GM21381 (cell line): ENCODE measurements at regions not wholly inside any gene's neighbourhood (a gene's known extent, or its start where the extent isn't known, plus 50 kb on each side); places are given as distances from the start of the nearest gene placed in this dataset.

Experiments
- ATAC-seq: cut with Tn5 transposase; IDR thresholded peaks from one replicate; pipeline ENCODE4 v1.9.1; 2021; ENCODE audit warnings: mild to moderate bottlenecking, moderate library complexity; ENCODE audit not compliant: unreplicated experiment

DNA sequence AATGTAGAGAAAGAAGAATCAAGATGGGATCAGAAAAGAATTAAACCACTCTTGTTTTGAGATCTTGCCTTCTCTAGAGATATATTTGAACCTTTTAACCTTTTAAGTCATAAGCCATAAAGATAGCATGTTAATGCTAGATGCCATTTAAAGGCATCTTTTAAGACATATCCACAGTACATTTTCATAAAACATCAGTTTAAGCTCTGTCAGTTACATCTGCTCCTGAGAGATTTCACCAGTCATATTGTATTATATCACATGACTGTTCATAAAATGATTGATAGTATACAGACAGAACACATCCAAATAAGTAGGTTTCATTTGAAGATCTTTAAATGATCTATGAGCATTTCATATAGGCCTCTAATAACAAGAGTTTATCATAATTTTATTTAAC, 1238.5 kb downstream of the SLC16A7 start:
- ATAC-seq, result no peak

DNA sequence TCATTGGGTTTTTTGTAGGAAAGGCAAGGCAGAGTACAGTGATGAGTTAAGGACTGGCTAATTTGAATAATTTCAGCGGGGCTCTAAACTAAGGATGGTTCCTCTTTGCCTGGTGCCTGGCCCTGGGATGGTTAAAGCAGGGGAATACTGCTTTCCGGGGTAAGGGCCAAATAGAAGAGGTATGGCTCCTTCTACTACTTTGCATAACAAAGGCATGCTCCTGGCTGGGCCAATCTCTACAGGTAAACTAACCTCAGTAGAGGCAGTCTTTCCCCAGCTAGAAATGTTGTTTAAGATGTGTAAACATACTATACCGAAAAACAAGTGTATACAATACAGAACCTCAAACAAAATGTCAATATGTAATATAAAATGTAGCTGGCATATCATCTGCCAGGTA, 1239.0 kb downstream of the SLC16A7 start:
- no peak for ATAC-seq

DNA sequence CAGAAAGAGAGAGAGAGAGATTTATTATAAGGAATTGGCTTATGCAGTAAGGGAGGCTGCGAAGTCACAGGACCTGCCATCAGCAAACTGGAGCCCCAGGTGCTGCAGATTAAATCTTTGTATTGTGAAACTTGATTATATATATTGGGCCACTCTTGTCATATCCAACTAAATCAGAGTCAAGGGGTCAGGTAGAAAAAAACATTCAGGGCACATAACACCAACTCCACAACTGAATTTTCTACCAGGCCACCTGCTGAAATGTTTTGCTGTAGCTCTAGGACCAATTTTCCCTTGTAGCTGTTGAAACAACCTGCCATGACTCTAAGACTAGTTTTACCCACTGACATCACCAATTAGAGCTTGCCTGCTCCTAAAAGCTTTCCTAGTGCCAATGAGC, 1240.8 kb downstream of the SLC16A7 start:
- no peak for ATAC-seq

DNA sequence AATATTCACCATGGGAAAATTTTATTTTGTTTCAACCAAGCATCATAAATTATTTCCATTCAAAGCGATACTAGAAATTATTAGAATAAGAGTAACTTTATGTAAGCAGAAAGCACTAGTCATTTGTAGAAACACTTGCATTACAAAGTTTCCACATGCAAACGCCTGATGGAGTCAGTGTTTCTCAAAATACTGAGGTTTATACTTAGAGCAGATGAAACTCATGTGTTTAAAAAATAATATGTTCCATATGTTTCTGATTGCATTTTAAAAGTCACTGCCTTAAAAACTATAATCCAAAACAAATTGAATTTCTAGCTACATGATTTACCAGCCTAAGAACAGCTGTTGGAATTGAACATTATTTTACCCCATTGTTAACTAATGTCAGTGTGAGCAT, 1246.4 kb downstream of the SLC16A7 start:
- no peak for ATAC-seq

DNA sequence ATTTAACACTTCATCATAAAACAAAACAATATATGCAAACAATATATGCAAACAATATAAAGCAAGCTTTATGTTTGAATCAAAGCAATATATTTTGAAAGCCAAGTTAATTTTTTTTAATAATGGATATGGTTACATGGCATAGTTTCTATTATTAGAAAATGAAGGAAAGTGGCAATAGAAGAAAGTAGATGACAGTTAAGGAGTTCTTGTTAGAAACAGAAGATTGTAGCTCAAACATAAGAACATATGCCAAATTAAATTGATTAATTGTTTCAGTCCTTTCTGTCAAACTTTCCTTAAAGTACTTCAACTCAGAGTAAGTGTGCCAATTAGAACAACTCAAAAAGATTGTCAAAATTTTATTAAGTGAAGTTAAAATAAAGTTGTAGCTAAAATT, 1248.3 kb downstream of the SLC16A7 start:
- no peak for ATAC-seq

DNA sequence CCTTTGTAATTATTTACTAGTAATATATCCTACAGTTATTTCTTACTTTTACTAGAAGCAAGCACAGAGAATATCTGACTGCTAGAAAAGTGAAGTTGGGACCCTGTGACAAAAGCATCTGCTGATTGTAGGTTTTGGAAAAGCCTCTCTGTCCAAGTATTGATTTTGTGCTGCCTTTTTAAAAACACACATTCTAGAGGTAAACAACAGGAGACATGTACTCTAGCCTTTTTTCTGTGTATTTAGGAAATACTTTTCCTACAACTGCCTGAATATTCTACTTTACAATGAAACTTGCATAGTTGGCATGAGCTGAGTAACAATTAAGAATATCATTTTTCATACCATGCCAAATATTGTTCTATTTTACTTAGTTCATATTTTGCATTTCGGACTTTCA, 1249.0 kb downstream of the SLC16A7 start:
- ATAC-seq, result no peak

DNA sequence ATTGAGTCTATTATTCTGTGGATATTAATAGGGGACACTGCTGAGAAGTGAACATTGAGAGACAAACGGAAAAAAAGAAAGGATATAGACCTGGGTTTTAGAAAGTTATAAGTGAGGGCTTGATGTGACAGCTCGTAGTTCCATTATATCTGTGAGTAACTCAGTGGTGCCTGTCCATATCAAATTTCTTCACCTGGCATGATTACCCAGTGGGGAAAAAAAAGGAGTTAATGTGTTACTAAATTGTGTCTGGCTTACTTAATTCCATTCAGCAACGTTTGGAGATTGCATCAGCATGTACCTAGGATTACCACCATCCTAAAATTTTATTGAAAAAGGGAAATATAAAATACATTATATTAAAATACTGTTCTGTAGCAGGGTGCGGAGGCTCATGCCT, 1249.9 kb downstream of the SLC16A7 start:
- no peak for ATAC-seq

DNA sequence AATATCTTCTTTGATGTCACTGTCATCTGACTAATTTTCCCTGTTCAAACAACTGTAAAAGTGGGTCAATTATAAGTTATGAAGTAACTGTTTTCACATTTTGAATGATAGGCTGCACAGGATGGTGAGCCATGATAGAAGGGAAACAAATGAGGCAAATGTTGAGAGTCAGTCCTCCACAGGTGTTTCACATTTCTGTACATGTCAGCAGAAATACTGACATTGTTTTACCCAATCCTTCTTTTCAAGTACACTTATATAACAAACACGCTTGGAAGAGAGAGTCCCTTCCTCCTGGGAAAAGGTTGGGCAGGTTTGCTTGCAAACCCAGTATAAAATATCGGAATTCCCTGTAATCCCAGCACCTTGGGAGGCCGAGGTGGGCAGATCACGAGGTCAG, 1251.5 kb downstream of the SLC16A7 start:
- ATAC-seq, result no peak

DNA sequence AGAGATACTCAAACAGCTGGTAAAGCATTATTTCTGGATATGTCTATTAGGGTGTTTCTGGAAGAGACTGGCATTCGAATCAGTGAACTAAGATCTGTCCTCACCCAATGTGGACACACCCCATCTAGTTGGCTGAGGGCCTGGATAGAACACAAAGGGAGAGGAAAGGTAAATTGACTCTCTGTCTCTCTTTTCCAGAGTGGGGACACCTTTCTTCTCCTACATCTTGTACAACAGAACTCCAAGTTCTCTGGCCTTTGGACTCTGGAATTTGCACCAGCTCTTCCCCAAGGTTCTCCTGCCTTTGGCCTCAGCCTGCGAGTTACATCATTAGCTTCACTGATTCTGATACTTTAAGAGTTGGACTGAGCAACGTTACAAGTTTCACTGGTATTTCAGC, 1253.9 kb downstream of the SLC16A7 start:
- ATAC-seq, result no peak

DNA sequence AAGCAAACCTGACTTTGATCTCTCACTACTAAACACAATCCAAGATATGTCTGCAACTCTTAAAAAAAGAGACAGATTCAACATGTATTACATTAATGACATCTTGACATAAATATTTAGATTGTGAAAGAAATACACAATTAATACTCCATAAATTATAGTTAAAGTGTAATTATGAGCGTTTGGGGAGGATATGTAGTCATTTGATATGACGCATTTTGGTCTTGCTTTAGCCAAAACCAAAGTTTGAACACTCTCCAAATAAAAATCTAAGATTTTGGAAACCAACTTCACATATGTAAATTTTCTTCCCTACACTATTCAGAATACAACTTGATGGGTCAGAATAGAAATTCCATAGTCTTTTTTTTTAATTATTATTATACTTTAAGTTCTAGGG, 1257.6 kb downstream of the SLC16A7 start:
- ATAC-seq, result no peak

DNA sequence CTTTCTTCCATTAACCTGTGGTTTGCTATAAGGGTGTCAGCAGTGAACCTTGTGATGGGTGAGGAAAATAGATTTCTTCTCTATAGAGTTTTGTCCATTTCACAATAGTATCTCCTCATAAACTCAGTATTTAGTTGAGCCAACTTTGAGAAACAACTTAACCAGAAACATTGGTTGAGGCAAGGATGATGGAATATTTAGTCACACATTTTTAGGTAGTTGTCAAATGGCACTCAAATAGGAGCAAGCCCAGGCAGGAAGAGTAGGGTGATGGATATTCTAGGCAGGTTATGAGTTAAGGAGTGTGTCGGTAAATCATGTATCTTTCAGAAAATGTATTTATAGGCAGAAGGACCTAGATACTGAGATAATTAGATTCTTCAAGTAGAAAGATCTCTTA, 1267.6 kb downstream of the SLC16A7 start:
- no peak for ATAC-seq

DNA sequence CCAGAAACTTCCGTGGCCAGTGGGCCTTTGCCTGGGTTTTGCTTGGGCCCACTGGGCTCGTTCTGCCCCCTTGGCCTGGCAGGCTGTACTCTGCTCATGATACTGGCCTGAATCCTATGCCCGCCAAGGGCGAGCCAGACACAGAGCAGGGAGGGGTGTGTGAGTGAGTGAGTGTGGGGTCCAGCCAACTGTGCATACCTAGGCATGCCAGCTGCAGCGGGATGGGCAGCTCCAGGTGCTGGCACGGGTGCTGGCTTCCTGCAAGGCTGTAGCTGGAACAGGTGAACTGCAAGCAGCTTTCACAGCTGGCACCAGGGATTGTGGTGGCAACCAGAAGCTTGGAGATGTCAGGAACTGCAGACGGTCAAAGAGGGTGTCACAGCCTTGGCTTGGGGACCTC, 1276.4 kb downstream of the SLC16A7 start:
- ATAC-seq, result no peak

DNA sequence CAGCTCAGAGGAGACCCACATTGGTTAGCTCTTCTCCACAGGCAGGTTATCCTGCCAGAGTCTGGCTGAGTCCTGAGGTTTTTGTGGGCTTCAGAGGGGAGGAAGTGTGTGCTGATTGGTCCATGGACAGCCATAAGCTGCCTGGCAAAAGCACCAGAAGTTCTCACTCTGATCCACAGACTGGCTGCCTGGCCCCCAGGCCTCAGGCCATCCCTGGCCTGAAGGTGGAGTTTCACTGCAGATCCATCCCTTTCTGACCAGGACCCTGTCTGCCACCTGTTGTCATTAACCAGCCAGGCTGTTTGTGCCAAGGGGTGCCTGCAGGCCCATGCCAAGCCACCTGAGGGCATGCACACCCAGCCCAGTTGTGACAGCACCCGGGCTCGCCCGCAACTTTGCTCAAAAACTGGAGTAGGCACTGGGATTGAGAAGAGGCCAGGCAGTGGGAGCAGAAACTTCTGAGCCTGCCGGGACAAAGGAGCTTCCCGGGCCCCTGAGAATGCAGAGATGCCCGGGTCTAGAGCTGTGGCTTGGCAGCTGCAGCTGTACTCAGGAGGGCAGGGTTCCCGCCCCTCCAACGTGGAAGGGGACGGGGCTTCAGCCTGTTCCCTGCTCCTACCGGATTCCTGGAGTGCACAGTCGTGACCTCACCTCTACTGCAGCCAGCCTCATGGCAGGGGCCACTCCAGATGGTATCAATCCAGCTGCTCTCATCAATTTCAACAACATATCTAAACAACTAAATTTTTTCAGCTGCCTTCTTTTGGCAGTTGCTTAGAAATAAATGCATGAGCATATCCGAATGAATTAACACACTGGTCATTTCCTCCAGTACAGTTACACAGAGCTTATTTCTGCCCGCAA, 1277.3 kb downstream of the SLC16A7 start:
- ATAC-seq, result no peak

DNA sequence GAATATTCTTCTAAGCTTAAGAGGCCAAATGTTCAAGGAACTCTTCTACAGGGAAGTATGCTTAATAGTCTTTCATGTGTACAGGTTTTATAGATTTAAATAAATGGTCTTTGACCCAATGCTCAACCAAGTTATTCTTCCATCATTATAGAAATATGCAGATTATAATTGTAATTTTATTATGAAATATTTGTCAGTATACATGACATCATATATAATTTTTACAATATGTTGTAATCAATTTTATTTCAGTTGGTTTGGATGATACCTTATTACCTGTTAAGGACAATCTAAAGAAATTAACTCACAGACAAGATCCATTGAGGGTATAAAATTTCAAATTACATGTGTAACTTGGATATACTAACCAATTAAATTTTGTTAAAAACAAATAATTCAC, 1278.3 kb downstream of the SLC16A7 start:
- no peak for ATAC-seq

DNA sequence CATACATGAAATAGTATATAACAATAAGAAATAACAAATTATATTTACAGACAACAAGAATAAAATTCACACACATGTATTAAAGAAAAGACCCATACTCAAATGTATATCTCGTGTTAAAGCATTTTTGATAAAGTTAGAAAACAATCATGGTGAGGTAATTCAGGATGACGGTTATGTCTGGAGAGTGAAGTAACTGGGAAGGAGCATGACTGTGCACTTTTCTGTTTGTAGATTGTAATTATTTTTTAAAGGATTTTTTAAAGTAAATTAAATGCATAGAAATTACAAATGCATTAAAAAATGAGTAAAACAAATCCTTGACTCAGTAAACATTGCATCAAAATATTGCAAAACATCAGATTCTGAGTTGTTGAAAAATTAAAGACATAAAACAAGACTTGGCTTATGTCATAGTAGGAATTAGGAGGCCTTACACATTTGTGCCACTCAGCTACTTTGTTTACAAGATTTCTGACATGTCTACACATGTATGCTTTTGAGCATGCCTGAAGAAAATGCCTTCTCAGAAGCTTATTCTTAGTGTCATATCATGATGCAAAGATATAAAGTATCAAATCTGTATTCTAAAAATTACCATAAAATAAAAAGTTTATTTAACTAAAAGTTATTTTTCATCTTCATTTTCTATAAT, 1325.1 kb downstream of the SLC16A7 start:
- no peak for ATAC-seq

DNA sequence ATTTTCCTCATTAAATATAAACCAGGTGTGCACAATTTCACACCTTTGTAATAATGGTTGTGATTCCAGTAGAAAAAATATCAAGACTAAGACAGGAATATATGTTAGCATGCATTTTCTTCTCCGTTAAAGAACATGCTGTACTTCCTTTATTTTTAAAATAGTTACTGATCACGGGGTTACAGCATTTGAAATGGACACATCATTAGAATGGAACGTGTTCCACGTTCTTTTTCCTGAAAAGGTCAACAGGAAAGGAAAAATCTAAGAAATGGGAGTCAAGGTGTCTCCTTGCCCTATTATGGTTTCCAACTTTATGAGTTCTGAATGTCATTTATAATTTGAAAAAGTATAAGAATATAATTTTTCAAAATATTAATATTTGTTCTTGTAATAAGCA, 1325.7 kb downstream of the SLC16A7 start:
- ATAC-seq, result no peak

DNA sequence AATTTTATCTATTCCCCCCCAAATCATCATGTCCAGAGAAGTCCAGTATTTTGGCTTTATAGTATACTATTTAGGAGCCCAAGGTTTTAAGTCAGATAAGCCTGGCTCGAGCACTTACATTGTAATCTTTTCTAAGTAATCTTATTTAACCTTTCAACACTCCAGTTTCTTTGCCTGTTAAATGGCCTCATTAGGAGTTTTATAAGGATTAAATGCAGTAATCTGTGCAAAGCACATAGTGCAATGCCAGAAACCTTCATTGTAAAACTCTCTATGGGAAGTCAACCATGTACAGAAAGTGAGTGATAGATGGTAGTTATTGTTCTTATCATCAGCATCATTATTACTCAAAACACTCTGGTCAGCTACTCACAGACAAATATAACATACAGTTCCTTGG, 1330.4 kb downstream of the SLC16A7 start:
- ATAC-seq, result no peak

DNA sequence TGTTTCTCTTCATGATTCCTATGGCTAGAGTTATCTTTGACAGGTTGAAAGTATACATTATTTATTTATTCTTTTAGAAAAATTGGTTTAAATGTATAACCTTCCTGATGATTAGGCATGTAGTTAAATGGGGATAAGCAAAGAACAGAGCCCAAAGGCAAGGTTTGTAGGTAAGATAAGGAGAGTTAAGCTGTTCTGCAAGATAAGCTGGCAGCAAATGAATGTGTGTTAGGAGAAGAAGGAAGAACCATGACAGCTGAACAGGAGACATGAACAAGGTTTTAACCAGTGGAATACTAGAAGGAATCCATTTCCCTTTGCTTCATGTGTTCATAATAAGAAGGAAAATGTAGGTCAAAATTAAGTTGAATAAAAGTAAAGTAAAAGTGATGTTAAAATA, 1330.1 kb upstream of the USP15 start:
- ATAC-seq, result no peak

DNA sequence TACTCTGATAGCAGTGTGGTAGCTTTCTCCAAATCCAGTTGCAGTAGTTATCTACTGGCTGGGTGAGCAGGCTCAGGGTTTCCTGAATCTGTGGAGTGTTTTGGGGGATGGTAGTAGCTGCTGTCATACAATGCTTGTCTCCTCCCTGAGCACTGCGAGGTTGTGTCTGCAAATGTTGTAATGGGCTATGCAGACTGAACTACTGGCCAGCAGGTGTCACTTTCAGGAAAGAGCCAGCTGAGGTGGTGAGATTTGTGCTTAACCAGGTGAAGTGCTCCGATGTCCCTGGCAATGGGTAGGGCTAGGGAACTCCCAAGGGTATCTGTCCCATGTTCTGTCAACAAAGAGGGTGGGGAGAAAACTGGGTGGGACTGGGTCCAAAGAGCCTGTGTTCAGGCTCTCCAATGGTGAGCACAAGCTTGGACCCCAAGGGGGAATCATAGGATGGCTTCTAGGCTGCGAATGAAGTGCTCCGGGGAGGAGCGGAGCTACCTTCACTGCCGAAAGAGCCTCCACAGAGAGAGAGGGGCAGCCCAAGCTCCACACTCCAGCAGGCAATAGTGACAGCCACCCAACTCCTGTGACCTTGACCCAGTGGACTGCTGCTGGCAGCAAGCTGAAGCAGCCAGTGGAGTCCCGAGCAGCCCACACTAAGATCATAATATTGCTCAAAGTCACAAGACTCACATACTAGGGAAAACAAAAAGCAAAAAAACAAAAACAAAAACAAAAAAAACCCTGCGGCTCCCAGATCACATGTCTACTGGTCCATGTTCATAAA, 1324.0 kb upstream of the USP15 start:
- ATAC-seq, result no peak

DNA sequence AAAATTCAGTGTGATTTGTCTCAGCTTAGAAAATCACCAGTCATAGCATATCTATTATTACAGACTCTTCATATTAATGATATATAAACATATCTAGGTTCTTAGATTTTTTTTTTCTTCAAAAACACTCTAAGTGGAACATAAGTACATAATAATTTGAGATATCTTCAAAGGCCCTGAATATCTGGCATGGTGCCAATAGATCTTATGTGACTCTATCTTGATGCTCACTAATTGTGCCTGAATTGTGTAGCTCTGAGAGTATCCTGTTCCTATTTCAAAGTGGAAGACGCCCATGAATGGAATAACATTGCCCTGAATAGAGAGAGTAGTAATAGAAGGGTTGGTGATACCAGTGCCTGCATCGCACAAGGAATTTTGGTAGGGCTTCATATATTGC, 1312.7 kb upstream of the USP15 start:
- no peak for ATAC-seq

DNA sequence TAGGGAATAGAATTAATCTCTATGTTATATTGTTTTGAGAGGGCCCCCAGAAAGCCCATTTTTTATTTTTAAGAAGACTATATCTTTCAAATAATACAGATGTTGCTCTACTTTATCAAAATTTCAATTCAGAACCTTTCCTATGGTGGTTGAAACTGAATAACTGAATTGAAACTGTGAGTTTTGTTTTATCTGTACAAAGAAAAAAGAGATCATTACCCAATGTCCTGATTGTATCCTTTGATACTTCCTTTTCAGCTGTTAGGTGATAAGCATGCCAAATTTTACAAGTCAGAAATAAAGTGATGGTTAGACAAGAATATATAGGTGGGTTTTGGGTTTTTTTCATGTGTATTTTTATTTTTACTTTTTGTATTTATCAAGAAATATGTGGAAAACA, 1293.1 kb upstream of the USP15 start:
- ATAC-seq, result no peak

DNA sequence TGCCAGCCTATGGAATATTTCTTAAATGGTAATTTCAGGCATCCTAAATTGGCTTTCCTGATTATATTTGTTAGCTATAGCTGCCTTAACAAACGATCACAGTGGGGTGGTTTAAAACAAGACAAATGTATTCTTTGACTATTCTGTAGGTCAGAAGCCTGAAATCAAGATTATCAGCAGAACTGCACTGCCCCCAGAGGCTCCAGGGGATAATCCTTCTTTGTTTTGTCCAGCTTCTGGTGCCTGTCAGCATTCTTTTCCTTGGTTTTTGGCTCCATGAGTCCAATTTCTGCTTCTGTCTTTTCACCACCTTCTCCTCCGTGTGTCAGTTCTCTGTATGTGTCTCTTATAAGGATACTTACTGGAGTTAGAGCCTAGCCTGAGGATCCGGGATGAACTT, 1282.2 kb upstream of the USP15 start:
- ATAC-seq, result no peak
